HL-60 (cell line): ENCODE measurements at regions not wholly inside any gene's neighbourhood (a gene's known extent, or its start where the extent isn't known, plus 50 kb on each side); places are given as distances from the start of the nearest gene placed in this dataset.

ENCODE experiments used
- DNase-seq, 2 experiments: peaks; one replicate each; pipeline ENCODE4 v3.0.0-alpha.2; 2010 to 2020; ENCODE audit warnings: low read depth in 1 of 2, low spot score in 1 of 2
- H3K27ac ChIP-seq: fragments of 250-450 bp; sonication (Bioruptor Pico); replicated peaks from 2 replicates; pipeline ENCODE4 v1.5.1; 2020; ENCODE audit warnings: mild to moderate bottlenecking, moderate library complexity
- H3K27me3 ChIP-seq: fragments of 250-450 bp; sonication (Bioruptor Pico); 2 replicates; pipeline ENCODE4 v1.5.1; 2021; ENCODE audit warnings: mild to moderate bottlenecking, moderate library complexity; ENCODE audit not compliant: insufficient read depth, poor library complexity, severe bottlenecking
- H3K4me3 ChIP-seq: replicated peaks from 2 replicates; pipeline ENCODE4 v1.5.1; 2011; ENCODE audit warnings: mild to moderate bottlenecking, control low read depth, low read length; ENCODE audit not compliant: insufficient read depth
- CTCF ChIP-seq: IDR thresholded peaks from one replicate; pipeline ENCODE4 v1.5.1; 2011; ENCODE audit warnings: low read length, control low read depth, inconsistent platforms; ENCODE audit not compliant: insufficient read depth
- GABPA ChIP-seq: IDR thresholded peaks from 2 replicates; pipeline ENCODE4 v1.6.1; 2012; ENCODE audit warnings: low read depth
- POLR2AphosphoS5 ChIP-seq: IDR thresholded peaks from 2 replicates; pipeline ENCODE4 v1.6.1; 2012; ENCODE audit warnings: low read depth
- REST ChIP-seq: IDR thresholded peaks from 2 replicates; pipeline ENCODE4 v1.6.1; 2012; ENCODE audit warnings: low read depth; ENCODE audit not compliant: insufficient replicate concordance
- SPI1 ChIP-seq: IDR thresholded peaks from 2 replicates; pipeline ENCODE4 v1.6.1; 2012; ENCODE audit warnings: low read depth, mild to moderate bottlenecking, borderline replicate concordance

- H3K27me3 ChIP-seq, result no peaks in the 10 kb centered on the region
- TF ChIP-seq REST (no peak), CTCF (no peak), GABPA (no peak), SPI1 (no peak), POLR2AphosphoS5 (no peak)
- H3K27ac ChIP-seq, result no peak overlapping the region
- H3K4me3 ChIP-seq, result no peak overlapping the region
- no peak for DNase-seq
Measured at GRCh38 chr1:192067360-192067759, 90.9 kb upstream of the RGS18 start.

GRCh38 chr1:192070213-192070612 lies 88.0 kb upstream of the RGS18 start:
- no peak for DNase-seq
- Histone ChIP-seq H3K27me3 (no peaks in the 10 kb centered on the region), H3K4me3 (no peak overlapping the region), H3K27ac (no peak overlapping the region)
- TF ChIP-seq CTCF (no peak), POLR2AphosphoS5 (no peak), SPI1 (no peak)

- DNase-seq, result no peak
- no peak for TF ChIP-seq REST
- TF ChIP-seq CTCF, result no peak
- TF ChIP-seq GABPA, result no peak
- TF ChIP-seq POLR2AphosphoS5, result no peak
- no peak for TF ChIP-seq SPI1
- no peak overlapping the region for H3K4me3 ChIP-seq
- no peaks in the 10 kb centered on the region for H3K27me3 ChIP-seq
- H3K27ac ChIP-seq, result no peak overlapping the region
Measured at GRCh38 chr1:192080684-192081083, 77.6 kb upstream of the RGS18 start.

- H3K4me3 ChIP-seq, result no peak overlapping the region
- H3K27me3 ChIP-seq, result no peaks in the 10 kb centered on the region
- no peak for DNase-seq
- TF ChIP-seq CTCF, result no peak
- no peak for TF ChIP-seq POLR2AphosphoS5
- TF ChIP-seq REST, result no peak
- no peak for TF ChIP-seq GABPA
- no peak for TF ChIP-seq SPI1
- H3K27ac ChIP-seq, result no peak overlapping the region
Measured at GRCh38 chr1:192081359-192081758, 76.9 kb upstream of the RGS18 start.
